ENCODE measurements at regions not wholly inside any gene's neighbourhood (a gene's known extent, or its start where the extent isn't known, plus 50 kb on each side); places are given as distances from the start of the nearest gene placed in this dataset.

DNA sequence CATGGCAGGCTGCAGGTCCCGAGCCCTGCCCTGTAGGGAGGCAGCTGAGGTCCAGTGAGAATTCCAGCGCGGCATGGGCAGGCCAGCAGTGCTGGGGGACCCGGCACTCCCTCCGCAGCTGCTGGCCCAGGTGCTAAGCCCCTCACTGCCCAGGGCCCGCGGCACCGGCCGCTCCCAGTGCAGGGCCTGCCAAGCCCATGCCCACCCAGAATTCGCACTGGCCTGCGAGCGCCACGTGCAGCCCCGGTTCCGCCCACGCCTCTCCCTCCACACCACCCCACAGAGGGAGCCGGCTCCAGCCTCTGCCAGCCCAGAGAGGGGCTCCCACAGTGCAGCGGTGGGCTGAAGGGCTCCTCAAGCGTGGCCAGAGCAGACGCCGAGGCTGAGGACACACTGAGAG, 158.5 kb upstream of the ACVR2A start:
- no peak for DNase-seq
- intact Hi-C loops (cut with micrococcal nuclease; ENCODE audit: unreplicated experiment) = no loop called here
- CTCF ChIA-PET = no interaction called here
- POLR2A ChIA-PET (ENCODE audit: unreplicated experiment) = no interaction called here
- no TSS peak for BruUV-seq (replicated peaks)
- TF ChIP-seq, protein P1, sequence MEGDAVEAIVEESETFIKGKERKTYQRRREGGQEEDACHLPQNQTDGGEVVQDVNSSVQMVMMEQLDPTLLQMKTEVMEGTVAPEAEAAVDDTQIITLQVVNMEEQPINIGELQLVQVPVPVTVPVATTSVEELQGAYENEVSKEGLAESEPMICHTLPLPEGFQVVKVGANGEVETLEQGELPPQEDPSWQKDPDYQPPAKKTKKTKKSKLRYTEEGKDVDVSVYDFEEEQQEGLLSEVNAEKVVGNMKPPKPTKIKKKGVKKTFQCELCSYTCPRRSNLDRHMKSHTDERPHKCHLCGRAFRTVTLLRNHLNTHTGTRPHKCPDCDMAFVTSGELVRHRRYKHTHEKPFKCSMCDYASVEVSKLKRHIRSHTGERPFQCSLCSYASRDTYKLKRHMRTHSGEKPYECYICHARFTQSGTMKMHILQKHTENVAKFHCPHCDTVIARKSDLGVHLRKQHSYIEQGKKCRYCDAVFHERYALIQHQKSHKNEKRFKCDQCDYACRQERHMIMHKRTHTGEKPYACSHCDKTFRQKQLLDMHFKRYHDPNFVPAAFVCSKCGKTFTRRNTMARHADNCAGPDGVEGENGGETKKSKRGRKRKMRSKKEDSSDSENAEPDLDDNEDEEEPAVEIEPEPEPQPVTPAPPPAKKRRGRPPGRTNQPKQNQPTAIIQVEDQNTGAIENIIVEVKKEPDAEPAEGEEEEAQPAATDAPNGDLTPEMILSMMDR (conservative IDR thresholded peaks at IDR 0.05) = no peak
- no peak for TF ChIP-seq EZH2 (IDR thresholded peaks at IDR 0.05; ENCODE audit: low read depth)
- H3K27ac ChIP-seq = no peak overlapping the region
- no peak overlapping the region for H2AFZ ChIP-seq
- H3K9me2 ChIP-seq (ENCODE audit: insufficient read depth) = no peaks in the 10 kb centered on the region
- no peaks in the 10 kb centered on the region for H3K79me2 ChIP-seq (ENCODE audit: low read depth)
- H4K20me1 ChIP-seq (ENCODE audit: insufficient read depth) = no peaks in the 10 kb centered on the region
- H3K9me3 ChIP-seq (ENCODE audit: insufficient read depth, low read depth) = no peaks in the 10 kb centered on the region; the same call in 1 of the 2 replicates
- H3F3A ChIP-seq (ENCODE audit: insufficient read depth, low read depth) = no peaks in the 10 kb centered on the region
- H3K36me3 ChIP-seq (ENCODE audit: low read depth) = no peaks in the 10 kb centered on the region
- no peak overlapping the region for H3K4me3 ChIP-seq
- H3K4me2 ChIP-seq = no peak overlapping the region
- no peaks in the 10 kb centered on the region for H3K27me3 ChIP-seq (ENCODE audit: insufficient read depth, low read depth)
- H3K4me1 ChIP-seq (replicated peaks; ENCODE audit: insufficient read depth) = no peaks in the 10 kb centered on the region

DNA sequence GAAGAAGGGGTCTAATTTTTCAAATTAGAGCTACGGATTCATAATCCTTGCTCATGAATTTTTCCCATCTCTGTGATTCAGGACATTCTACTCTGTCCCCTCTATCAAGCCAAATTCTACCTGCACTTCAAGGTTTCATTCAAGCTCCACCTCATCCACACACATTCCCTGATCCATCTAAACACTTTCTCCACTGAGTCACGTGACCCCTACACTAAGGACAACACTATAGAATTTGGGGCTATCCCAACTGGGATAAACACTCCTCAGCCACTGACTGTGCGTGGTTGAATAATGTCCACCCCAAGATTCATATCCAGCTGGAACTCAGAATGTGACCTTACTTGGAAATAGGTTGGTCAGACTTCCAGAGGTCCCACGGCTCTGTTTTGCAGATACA, 159.9 kb upstream of the ACVR2A start:
- Histone ChIP-seq H3K4me3 (no peak overlapping the region), H3K9me2 (ENCODE audit: insufficient read depth) (no peaks in the 10 kb centered on the region), H3K36me3 (ENCODE audit: low read depth) (no peaks in the 10 kb centered on the region), H3K4me1 (replicated peaks; ENCODE audit: insufficient read depth) (no peaks in the 10 kb centered on the region), H3K9me3 (ENCODE audit: insufficient read depth, low read depth) (no peaks in the 10 kb centered on the region; the same call in 1 of the 2 replicates), H3K27me3 (ENCODE audit: insufficient read depth, low read depth) (no peaks in the 10 kb centered on the region), H3K79me2 (ENCODE audit: low read depth) (no peaks in the 10 kb centered on the region), H4K20me1 (ENCODE audit: insufficient read depth) (no peaks in the 10 kb centered on the region), H2AFZ (no peak overlapping the region), H3K4me2 (no peak overlapping the region), H3F3A (ENCODE audit: insufficient read depth, low read depth) (no peaks in the 10 kb centered on the region), H3K27ac (no peak overlapping the region)
- BruUV-seq (replicated peaks) = no TSS peak
- DNase-seq = no peak
- TF ChIP-seq, protein P1 (conservative IDR thresholded peaks at IDR 0.05) = no peak
- TF ChIP-seq EZH2 (IDR thresholded peaks at IDR 0.05; ENCODE audit: low read depth) = no peak
- CTCF ChIA-PET = no interaction called here
- POLR2A ChIA-PET (ENCODE audit: unreplicated experiment) = interaction anchor here (0.7 kb wide), 1 partner anchor 94 kb away, joined by 7 read pairs; no protein-coding TSS in a partner anchor
- intact Hi-C loops (cut with micrococcal nuclease; ENCODE audit: unreplicated experiment) = no loop called here

DNA sequence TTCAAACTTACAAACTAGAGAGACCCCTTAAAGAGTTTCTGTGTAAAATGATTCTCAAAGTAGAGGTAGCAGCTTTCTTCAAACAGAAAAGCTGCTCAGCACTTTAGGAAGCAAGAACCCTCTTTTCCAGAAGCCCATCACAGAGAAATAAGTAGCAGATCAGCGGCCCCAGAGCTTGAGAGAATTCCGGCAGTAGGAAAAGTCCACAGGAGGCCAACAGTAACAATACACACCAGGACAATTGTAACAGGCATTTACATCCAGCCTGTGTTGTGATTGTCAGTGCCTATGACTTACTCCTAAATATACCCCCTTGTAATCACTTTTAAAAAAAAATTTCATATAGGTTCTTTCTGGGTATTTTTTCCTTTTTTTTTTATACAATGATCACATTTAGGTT, 161.4 kb upstream of the ACVR2A start:
- CTCF ChIA-PET = no interaction called here

More for the DNA sequence above, 161.4 kb upstream of the ACVR2A start:
- no peak overlapping the region for H2AFZ ChIP-seq
- H3K9me3 ChIP-seq (ENCODE audit: insufficient read depth, low read depth) = no peaks in the 10 kb centered on the region; the same call in 1 of the 2 replicates
- BruUV-seq (replicated peaks) = no TSS peak
- TF ChIP-seq, protein P1 (conservative IDR thresholded peaks at IDR 0.05) = no peak
- no peak for TF ChIP-seq EZH2 (IDR thresholded peaks at IDR 0.05; ENCODE audit: low read depth)
- no peak overlapping the region for H3K4me2 ChIP-seq
- intact Hi-C loops (cut with micrococcal nuclease; ENCODE audit: unreplicated experiment) = no loop called here
- POLR2A ChIA-PET (ENCODE audit: unreplicated experiment) = no interaction called here
- H3K27ac ChIP-seq = no peak overlapping the region
- H3K4me1 ChIP-seq (replicated peaks; ENCODE audit: insufficient read depth) = no peaks in the 10 kb centered on the region
- no peak for DNase-seq
- no peaks in the 10 kb centered on the region for H3K27me3 ChIP-seq (ENCODE audit: insufficient read depth, low read depth)
- no peaks in the 10 kb centered on the region for H4K20me1 ChIP-seq (ENCODE audit: insufficient read depth)
- H3F3A ChIP-seq (ENCODE audit: insufficient read depth, low read depth) = no peaks in the 10 kb centered on the region
- H3K4me3 ChIP-seq = no peak overlapping the region
- H3K36me3 ChIP-seq (ENCODE audit: low read depth) = no peaks in the 10 kb centered on the region
- no peaks in the 10 kb centered on the region for H3K79me2 ChIP-seq (ENCODE audit: low read depth)
- no peaks in the 10 kb centered on the region for H3K9me2 ChIP-seq (ENCODE audit: insufficient read depth)
